GF-D8 (cell line): ENCODE measurements at regions not wholly inside any gene's neighbourhood (a gene's known extent, or its start where the extent isn't known, plus 50 kb on each side); places are given as distances from the start of the nearest gene placed in this dataset.

Experiments used
- DNase-seq: peaks from one replicate; lab custom pipeline; 2025; lab: John Stamatoyannopoulos, UW

GRCh38 chr13:40189898-40190630 lies 476.4 kb downstream of the FOXO1 start:
- no peak for DNase-seq

- DNase-seq = no peak
Measured at GRCh38 chr13:40190641-40191100, 475.8 kb downstream of the FOXO1 start.

GRCh38 chr13:40191186-40191980 lies 475.1 kb downstream of the FOXO1 start:
- no peak for DNase-seq

GRCh38 chr13:40192452-40192851 lies 474.0 kb downstream of the FOXO1 start:
- no peak for DNase-seq

GRCh38 chr13:40192858-40193257 lies 473.6 kb downstream of the FOXO1 start:
- no peak for DNase-seq

GRCh38 chr13:40193286-40194223 lies 472.9 kb downstream of the FOXO1 start:
- DNase-seq = no peak

- DNase-seq = no peak
Measured at GRCh38 chr13:40194224-40194806, 472.1 kb downstream of the FOXO1 start.

GRCh38 chr13:40197049-40197448 lies 469.4 kb downstream of the FOXO1 start:
- no peak for DNase-seq

- DNase-seq = no peak
Measured at GRCh38 chr13:40197936-40198595, 468.4 kb downstream of the FOXO1 start.

- DNase-seq = no peak
Measured at GRCh38 chr13:40200273-40200978, 466.0 kb downstream of the FOXO1 start.

- no peak for DNase-seq
Measured at GRCh38 chr13:40204246-40204645, 462.2 kb downstream of the FOXO1 start.

GRCh38 chr13:40205771-40206240 lies 460.6 kb downstream of the FOXO1 start:
- no peak for DNase-seq

GRCh38 chr13:40206241-40207000 lies 460.0 kb downstream of the FOXO1 start:
- no peak for DNase-seq

GRCh38 chr13:40207001-40207478 lies 459.4 kb downstream of the FOXO1 start:
- DNase-seq = no peak

GRCh38 chr13:40208517-40208916 lies 457.9 kb downstream of the FOXO1 start:
- no peak for DNase-seq

GRCh38 chr13:40210865-40211585 lies 455.4 kb downstream of the FOXO1 start:
- DNase-seq = no peak

GRCh38 chr13:40211586-40211968 lies 454.9 kb downstream of the FOXO1 start:
- no peak for DNase-seq

GRCh38 chr13:40213779-40214178 lies 452.7 kb downstream of the FOXO1 start:
- no peak for DNase-seq

GRCh38 chr13:40215311-40215710 lies 451.1 kb downstream of the FOXO1 start:
- no peak for DNase-seq
